ENCODE measurements at regions not wholly inside any gene's neighbourhood (a gene's known extent, or its start where the extent isn't known, plus 50 kb on each side); places are given as distances from the start of the nearest gene placed in this dataset.
A peak's percentile ranks its signal among the peaks of the same experiment; 100 is the strongest.

DNA sequence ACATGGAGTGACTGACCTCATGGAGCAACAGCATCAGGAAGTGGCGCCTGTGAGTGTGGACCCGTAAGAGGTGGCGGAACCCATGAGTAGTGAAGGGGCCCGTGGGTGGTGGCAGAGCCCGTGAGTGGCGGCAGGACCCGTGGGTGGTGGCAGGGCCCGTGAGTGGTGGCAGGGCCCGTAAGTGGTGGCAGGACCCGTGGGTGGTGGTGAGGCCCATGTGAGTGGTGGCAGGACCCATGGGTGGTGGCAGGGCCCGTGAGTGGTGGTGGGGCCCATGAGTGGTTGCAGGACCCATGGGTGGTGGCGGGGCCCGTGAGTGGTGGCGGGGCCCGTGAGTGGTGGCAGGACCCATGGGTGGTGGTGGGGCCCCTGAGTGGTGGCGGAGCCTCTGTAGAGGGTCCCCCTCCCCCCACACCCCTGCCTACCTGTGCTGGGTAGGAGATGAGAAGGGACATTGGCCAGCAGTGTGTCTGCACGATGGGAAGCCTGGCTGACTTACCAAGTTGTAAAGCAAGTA is 407.7 kb upstream of the SALL3 start:
- Histone ChIP-seq H3K4me3 (ENCODE audit: low read depth in 1 of 2, low read length in 2 of 2) (no peak overlapping the region), H3K4me1 (ENCODE audit: control insufficient read depth in 1 of 2, insufficient read depth in 2 of 2, low read length in 2 of 2) (no peaks in the 10 kb centered on the region), H3K9me3 (ENCODE audit: control insufficient read depth in 1 of 2, low read length in 2 of 2) (peaks cover 5 to 21% of the 10 kb centered on the region in 2 donors), H3K27ac (ENCODE audit: low read length) (no peak overlapping the region), H3K36me3 (ENCODE audit: control insufficient read depth in 1 of 2, insufficient read depth in 2 of 2, low read length in 2 of 2) (no peaks in the 10 kb centered on the region), H3K27me3 (ENCODE audit: low read depth, low read length) (no peaks in the 10 kb centered on the region)

DNA sequence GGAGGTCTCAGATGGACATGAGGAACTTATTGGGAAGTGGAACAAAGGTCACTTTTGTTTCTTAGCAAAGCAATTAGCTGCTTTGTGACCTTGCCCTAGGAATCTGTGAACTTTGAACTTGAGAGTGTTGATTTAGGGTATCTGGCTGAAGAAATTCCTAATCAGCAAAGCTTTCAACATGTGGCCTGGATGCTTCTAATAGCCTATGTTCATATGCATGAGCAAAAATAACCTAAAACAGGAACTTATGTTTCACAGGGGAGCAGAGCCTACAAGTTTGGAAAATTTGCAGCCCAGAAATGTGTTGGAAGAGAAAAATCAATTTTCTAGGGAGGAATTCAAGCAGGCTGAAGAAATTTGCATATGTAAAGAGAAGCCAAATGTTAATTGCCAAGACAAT is 405.8 kb upstream of the SALL3 start:
- Histone ChIP-seq H3K4me3 (ENCODE audit: low read depth in 1 of 2, low read length in 2 of 2) (peak overlapping the region in 1 of 2 donors; percentile 30), H3K27ac (ENCODE audit: low read length) (no peak overlapping the region), H3K4me1 (ENCODE audit: control insufficient read depth in 1 of 2, insufficient read depth in 2 of 2, low read length in 2 of 2) (no peaks in the 10 kb centered on the region), H3K9me3 (ENCODE audit: control insufficient read depth in 1 of 2, low read length in 2 of 2) (peaks cover 5 to 21% of the 10 kb centered on the region in 2 donors), H3K36me3 (ENCODE audit: control insufficient read depth in 1 of 2, insufficient read depth in 2 of 2, low read length in 2 of 2) (no peaks in the 10 kb centered on the region), H3K27me3 (ENCODE audit: low read depth, low read length) (no peaks in the 10 kb centered on the region)

- Histone ChIP-seq H3K27me3 (ENCODE audit: low read depth, low read length) (no peaks in the 10 kb centered on the region), H3K9me3 (ENCODE audit: control insufficient read depth in 1 of 2, low read length in 2 of 2) (peaks cover 5 to 21% of the 10 kb centered on the region in 2 donors), H3K4me3 (ENCODE audit: low read depth in 1 of 2, low read length in 2 of 2) (no peak overlapping the region), H3K36me3 (ENCODE audit: control insufficient read depth in 1 of 2, insufficient read depth in 2 of 2, low read length in 2 of 2) (no peaks in the 10 kb centered on the region), H3K27ac (ENCODE audit: low read length) (no peak overlapping the region), H3K4me1 (ENCODE audit: control insufficient read depth in 1 of 2, insufficient read depth in 2 of 2, low read length in 2 of 2) (no peaks in the 10 kb centered on the region)
Observed at GRCh38 chr18:78576967-78577366, 402.7 kb upstream of the SALL3 start.

GRCh38 chr18:78579449-78579848 is 400.2 kb upstream of the SALL3 start:
- Histone ChIP-seq H3K4me3 (ENCODE audit: low read depth in 1 of 2, low read length in 2 of 2) (no peak overlapping the region), H3K36me3 (ENCODE audit: control insufficient read depth in 1 of 2, insufficient read depth in 2 of 2, low read length in 2 of 2) (no peaks in the 10 kb centered on the region), H3K9me3 (ENCODE audit: control insufficient read depth in 1 of 2, low read length in 2 of 2) (peaks cover 0 to 5% of the 10 kb centered on the region in 2 donors), H3K4me1 (ENCODE audit: control insufficient read depth in 1 of 2, insufficient read depth in 2 of 2, low read length in 2 of 2) (no peaks in the 10 kb centered on the region), H3K27ac (ENCODE audit: low read length) (no peak overlapping the region), H3K27me3 (ENCODE audit: low read depth, low read length) (no peaks in the 10 kb centered on the region)

- no peaks in the 10 kb centered on the region for H3K27me3 ChIP-seq (ENCODE audit: low read depth, low read length)
- no peaks in the 10 kb centered on the region for H3K4me1 ChIP-seq (ENCODE audit: control insufficient read depth in 1 of 2, insufficient read depth in 2 of 2, low read length in 2 of 2)
- H3K27ac ChIP-seq (ENCODE audit: low read length): no peak overlapping the region
- no peaks in the 10 kb centered on the region for H3K9me3 ChIP-seq (ENCODE audit: control insufficient read depth in 1 of 2, low read length in 2 of 2)
- H3K36me3 ChIP-seq (ENCODE audit: control insufficient read depth in 1 of 2, insufficient read depth in 2 of 2, low read length in 2 of 2): no peaks in the 10 kb centered on the region
- no peak overlapping the region for H3K4me3 ChIP-seq (ENCODE audit: low read depth in 1 of 2, low read length in 2 of 2)
Observed at GRCh38 chr18:78579854-78580577, 399.6 kb upstream of the SALL3 start.

DNA sequence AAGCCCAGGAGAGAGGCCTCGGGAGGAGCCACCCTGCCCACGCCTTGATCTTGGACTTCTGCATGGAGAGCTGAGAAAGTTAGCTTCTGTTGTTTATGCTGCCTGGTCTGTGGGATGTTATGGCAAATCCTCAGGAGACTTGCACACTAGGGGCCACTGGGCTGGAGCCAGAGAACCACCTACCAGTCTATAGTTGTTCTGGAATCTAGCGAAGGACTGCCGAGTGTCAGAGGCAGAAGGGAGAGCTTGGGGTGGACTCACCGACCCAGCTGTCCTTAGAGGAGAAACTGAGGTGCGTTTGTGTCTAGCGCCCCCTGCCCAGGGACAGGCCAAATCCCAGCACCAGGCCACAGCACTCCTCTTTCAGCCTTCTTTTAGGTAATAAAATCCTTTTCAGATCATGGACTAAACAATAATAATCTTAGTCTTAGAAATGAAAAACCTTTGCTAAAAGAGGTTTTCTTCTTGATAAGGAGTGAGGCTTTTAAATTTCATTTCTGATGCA is 398.7 kb upstream of the SALL3 start:
- Histone ChIP-seq H3K9me3 (ENCODE audit: control insufficient read depth in 1 of 2, low read length in 2 of 2) (no peaks in the 10 kb centered on the region), H3K27me3 (ENCODE audit: low read depth, low read length) (no peaks in the 10 kb centered on the region), H3K4me1 (ENCODE audit: control insufficient read depth in 1 of 2, insufficient read depth in 2 of 2, low read length in 2 of 2) (no peaks in the 10 kb centered on the region), H3K27ac (ENCODE audit: low read length) (no peak overlapping the region), H3K36me3 (ENCODE audit: control insufficient read depth in 1 of 2, insufficient read depth in 2 of 2, low read length in 2 of 2) (no peaks in the 10 kb centered on the region), H3K4me3 (ENCODE audit: low read depth in 1 of 2, low read length in 2 of 2) (no peak overlapping the region)

DNA sequence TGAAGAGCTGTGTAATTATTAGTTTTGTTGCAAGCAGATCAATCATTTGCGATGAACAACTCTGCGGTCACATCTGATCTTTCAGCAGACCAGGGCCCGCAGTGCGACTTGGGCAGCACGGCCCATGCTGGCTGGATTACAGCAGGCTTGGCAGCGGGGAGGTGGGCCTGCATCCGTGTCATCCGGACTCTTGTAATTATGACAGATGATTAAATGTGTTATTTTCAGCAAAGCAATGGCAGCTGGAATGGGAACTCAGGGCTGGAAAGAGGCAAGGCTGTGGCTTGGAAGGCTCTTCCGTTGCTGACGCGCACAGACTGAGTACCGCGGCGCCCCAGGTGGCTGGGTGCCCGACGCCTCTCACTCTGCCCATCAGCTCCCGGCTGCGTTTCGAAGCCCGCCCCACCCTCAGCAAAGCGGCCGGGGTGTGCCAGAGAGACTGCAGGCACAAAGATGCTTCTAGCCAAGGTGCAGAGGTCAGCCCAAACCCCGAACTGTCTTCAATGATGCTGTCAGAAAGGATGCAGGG is 397.4 kb upstream of the SALL3 start:
- no peaks in the 10 kb centered on the region for H3K9me3 ChIP-seq (ENCODE audit: control insufficient read depth in 1 of 2, low read length in 2 of 2)
- no peak overlapping the region for H3K4me3 ChIP-seq (ENCODE audit: low read depth in 1 of 2, low read length in 2 of 2)
- H3K36me3 ChIP-seq (ENCODE audit: control insufficient read depth in 1 of 2, insufficient read depth in 2 of 2, low read length in 2 of 2): no peaks in the 10 kb centered on the region
- no peaks in the 10 kb centered on the region for H3K27me3 ChIP-seq (ENCODE audit: low read depth, low read length)
- H3K27ac ChIP-seq (ENCODE audit: low read length): no peak overlapping the region
- H3K4me1 ChIP-seq (ENCODE audit: control insufficient read depth in 1 of 2, insufficient read depth in 2 of 2, low read length in 2 of 2): no peaks in the 10 kb centered on the region

DNA sequence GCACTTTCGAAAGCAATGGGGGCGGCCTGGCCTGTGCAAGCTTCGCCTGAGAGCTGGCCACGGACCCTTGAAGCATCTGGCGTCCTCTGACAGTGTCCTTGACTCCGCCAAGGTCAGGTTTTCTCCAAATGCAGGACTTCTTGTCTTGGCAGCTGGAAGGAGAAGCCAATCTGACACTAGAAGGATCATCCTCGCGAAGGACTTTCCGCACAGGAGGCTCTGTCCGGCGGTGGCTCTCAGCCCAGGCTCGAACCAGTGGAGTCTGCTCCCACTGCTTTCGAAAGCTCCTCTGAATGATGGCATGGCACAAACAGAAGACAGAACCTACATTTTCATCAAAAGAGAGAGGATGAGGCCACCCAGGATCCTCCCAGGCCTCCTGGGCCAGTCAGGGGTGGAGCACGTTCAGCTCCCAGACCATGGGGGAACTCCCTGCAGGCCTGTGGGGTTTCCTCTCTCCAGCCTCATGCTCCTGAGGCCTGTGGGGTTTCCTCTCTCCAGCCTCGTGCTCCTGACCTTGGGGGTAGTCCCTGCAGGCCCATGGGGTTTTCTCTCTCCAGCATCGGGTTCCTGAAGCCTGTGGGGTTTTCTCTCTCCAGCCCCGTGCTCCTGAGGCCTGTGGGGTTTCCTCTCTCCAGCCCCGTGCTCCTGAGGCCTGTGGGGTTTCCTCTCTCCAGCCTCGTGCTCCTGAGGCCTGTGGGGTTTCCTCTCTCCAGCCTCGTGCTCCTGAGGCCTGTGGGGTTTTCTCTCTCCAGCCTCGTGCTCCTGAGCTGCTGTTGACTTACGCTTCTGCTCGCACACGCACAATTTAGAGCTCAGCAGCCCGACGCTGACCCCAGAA is 396.5 kb upstream of the SALL3 start:
- no peaks in the 10 kb centered on the region for H3K4me1 ChIP-seq (ENCODE audit: control insufficient read depth in 1 of 2, insufficient read depth in 2 of 2, low read length in 2 of 2)
- no peak overlapping the region for H3K27ac ChIP-seq (ENCODE audit: low read length)
- H3K27me3 ChIP-seq (ENCODE audit: low read depth, low read length): no peaks in the 10 kb centered on the region
- H3K9me3 ChIP-seq (ENCODE audit: control insufficient read depth in 1 of 2, low read length in 2 of 2): no peaks in the 10 kb centered on the region
- H3K36me3 ChIP-seq (ENCODE audit: control insufficient read depth in 1 of 2, insufficient read depth in 2 of 2, low read length in 2 of 2): no peaks in the 10 kb centered on the region
- H3K4me3 ChIP-seq (ENCODE audit: low read depth in 1 of 2, low read length in 2 of 2): no peak overlapping the region

GRCh38 chr18:78583739-78584458 is 395.7 kb upstream of the SALL3 start:
- H3K4me1 ChIP-seq (ENCODE audit: control insufficient read depth in 1 of 2, insufficient read depth in 2 of 2, low read length in 2 of 2): no peaks in the 10 kb centered on the region
- no peak overlapping the region for H3K27ac ChIP-seq (ENCODE audit: low read length)
- H3K9me3 ChIP-seq (ENCODE audit: control insufficient read depth in 1 of 2, low read length in 2 of 2): no peaks in the 10 kb centered on the region
- H3K36me3 ChIP-seq (ENCODE audit: control insufficient read depth in 1 of 2, insufficient read depth in 2 of 2, low read length in 2 of 2): no peaks in the 10 kb centered on the region
- H3K4me3 ChIP-seq (ENCODE audit: low read depth in 1 of 2, low read length in 2 of 2): no peak overlapping the region
- H3K27me3 ChIP-seq (ENCODE audit: low read depth, low read length): no peaks in the 10 kb centered on the region

DNA sequence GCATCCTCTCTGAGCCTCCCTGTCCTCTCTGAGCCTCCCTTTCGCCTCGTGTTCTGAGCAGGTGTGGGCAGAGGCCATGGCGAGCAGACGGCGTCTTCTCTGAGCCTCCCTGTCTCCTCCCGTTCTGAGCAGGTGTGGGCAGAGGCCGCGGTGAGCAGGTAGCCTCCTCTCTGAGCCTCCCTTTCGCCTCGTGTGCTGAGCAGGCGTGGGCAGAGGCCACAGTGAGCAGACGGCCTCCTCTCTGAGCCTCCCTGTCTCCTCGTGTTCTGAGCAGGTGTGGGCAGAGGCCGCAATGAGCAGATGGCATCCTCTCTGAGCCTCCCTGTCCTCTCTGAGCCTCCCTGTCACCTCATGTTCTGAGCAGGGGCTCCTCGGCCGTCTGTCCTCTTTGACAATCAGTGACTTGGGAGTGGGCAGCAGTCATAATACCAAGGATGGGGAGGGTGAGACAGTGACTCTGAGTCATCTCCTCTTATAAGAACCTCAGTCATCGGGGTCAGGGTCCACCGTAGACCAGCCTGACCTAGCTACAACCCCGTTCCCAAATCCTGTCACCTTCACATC is 395.1 kb upstream of the SALL3 start:
- Histone ChIP-seq H3K36me3 (ENCODE audit: control insufficient read depth in 1 of 2, insufficient read depth in 2 of 2, low read length in 2 of 2) (no peaks in the 10 kb centered on the region), H3K27ac (ENCODE audit: low read length) (no peak overlapping the region), H3K4me3 (ENCODE audit: low read depth in 1 of 2, low read length in 2 of 2) (no peak overlapping the region), H3K27me3 (ENCODE audit: low read depth, low read length) (no peaks in the 10 kb centered on the region), H3K9me3 (ENCODE audit: control insufficient read depth in 1 of 2, low read length in 2 of 2) (no peaks in the 10 kb centered on the region), H3K4me1 (ENCODE audit: control insufficient read depth in 1 of 2, insufficient read depth in 2 of 2, low read length in 2 of 2) (no peaks in the 10 kb centered on the region)
